GM11168 (cell line): ENCODE measurements at regions not wholly inside any gene's neighbourhood (a gene's known extent, or its start where the extent isn't known, plus 50 kb on each side); places are given as distances from the start of the nearest gene placed in this dataset.

ENCODE experiments used
- in situ Hi-C: fragments of 300-500 bp; cut with MboI; formaldehyde crosslinking; loops from one replicate; pipeline ENCODE4 v1.12.0; 2022; ENCODE audit warnings: low sequenced_read_pairs; ENCODE audit not compliant: unreplicated experiment

DNA sequence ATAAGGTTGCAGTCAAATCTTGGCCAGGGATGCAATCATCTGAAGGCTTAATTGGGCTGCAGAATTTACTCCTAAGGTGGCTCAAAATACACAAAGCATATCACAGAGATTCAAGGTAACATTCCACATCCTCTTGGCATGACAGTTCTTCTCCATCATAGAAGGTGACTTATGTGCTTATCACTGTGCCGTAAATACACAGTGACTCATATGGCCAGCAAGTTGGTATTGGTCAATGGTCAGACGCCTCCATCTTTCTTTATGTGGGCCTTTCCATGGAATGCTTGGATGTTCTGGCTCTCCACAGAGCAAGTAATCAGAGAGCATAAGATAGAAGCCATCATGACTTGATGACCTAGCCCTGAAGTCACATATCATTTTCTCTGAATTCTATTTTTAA lies 168.8 kb upstream of the ST8SIA2 start:
- in situ Hi-C loops: loop anchor here (10.0 kb wide), 1 partner anchor 130 kb away; no protein-coding TSS in a partner anchor

DNA sequence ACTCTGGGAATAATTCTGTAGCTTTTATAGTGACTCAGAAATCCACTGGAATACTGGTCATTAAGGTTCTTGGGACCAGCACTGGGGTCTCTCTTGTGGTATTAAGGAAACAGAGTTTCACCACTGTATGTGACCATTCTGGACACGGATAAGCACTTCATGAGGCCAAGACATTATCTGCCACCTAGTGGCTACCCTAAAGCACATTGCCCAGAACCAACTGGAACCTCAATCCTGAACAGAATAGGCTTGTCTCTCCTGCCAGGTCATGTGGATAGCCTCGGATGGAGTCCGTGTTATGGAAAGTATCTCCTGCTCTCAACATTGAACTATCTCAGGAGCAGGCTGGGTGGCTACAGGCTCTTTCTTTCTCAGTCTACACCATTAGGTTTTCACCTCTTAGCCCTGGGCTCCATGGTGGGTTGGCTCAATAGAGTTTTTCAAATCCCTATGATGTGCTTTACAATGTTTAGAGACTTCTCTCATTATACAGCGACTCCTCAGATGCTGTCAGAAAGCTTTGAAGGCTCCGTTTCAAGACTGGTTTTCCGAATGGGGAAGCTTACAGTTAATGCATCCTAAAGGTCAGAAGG lies 167.6 kb upstream of the ST8SIA2 start:
- in situ Hi-C loops: loop anchor here (10.0 kb wide), 1 partner anchor 131 kb away; no protein-coding TSS in a partner anchor

DNA sequence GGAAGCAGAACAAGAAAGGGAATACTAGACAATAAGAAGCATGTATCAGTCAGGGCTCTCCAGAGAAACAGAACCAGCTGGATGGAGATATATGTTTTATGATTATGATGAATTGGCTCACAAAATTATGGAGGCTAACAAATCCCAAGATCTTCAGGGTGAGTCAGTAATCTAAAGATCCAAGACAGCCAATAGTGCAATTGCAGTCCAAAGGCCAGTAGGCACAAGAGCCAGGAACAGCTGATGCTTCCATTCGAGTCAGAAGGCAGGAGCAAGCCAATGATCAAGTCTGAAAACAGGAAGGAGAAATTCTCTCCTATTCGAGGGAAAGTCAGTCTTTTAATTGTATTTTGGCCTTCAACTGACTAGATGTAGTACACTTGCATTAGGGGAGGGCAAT lies 164.9 kb upstream of the ST8SIA2 start:
- in situ Hi-C loops: loop anchor here (10.0 kb wide), 1 partner anchor 134 kb away; no protein-coding TSS in a partner anchor

DNA sequence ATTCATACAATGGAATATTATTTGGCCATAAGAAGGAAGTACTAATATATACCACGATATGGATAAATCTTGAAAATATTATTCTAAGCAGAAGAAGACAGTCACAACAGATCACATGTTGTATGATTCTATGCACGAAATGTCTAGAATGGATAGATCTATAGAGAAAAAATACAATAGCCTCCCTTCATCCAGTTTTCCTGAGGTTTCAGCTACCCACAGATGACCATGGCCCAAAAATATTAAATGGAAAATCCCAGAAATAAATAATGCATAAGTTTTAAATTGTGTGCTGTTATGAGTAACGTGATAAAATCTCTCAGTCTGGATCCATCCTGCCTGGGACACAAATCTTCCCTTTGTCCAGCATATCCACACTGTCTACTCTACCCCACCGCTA lies 162.2 kb upstream of the ST8SIA2 start:
- in situ Hi-C loops: no loop called here

DNA sequence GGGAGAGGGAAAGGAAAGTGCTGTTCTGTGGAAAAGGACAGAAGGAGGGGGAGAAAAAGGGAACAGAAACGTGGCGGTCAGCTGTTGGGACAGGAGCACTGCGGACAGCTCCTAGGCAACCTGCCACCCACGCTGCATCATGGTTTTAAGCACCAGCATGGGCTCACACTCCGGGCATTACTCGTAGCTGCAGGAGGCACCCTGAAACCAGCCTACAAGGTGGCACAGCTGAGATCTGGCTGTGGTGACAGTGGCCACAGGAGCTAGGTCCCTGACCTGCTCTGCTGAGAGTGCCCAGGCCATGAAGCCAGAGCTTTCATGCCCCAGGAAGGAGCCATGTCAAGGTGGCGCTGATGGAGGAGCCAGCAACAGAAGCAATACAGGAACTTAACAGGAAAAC lies 161.4 kb upstream of the ST8SIA2 start:
- in situ Hi-C loops: no loop called here

DNA sequence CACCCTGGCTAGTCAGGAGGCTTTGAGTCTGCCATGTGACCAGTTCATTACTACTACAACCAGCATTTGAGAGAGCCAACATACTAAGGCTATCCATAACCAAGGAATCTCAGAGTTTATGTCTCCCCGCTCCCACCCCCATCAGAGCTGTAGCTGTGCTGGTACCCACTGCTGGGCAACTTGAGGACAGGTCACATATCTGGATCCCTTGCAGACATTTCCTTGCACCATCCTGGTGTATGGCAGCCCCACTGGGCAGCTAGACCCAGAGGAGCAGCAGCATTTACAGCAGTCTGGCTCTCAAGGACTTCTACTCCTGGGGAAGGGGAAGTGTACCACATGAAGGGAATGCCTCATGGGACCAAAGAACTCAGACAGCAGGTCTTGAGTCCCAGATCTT lies 160.8 kb upstream of the ST8SIA2 start:
- in situ Hi-C loops: no loop called here

DNA sequence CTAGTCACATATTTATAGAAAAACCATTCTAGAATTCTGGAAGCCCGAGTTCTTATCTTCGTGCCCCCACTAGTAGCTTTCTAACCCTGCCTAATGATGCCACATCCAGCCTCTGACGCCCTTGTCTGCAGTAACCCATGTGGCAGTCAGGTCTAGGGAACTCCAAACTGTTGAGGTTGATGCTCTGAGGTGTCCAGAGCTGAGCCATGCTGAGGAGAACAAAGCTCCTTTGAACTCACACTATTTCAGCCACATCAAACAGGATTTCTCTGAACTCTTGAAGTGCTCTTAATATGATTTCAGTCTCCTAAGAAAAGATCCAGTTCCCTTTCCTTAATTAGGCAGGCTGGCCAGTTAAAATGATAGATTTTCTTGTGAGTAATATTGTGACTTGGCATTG lies 150.5 kb upstream of the ST8SIA2 start:
- in situ Hi-C loops: no loop called here

DNA sequence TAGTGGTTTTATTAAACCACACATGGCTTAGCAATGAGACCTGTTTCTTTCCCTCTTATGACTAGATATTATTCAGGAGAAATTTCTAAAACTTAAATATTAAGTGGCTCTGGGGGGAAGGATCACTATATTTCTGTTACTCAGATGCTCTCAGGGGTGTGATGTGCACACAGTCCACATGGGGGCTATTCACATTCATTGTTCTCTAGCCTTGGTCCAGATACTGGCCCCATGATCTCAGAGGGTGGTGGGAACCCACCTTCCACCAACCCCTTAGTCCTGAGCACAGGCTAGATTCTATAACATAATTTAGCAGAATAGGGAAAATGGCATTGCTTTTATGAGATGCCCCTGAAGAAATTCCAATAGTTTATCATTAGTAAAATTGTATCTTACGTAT lies 149.0 kb upstream of the ST8SIA2 start:
- in situ Hi-C loops: no loop called here

DNA sequence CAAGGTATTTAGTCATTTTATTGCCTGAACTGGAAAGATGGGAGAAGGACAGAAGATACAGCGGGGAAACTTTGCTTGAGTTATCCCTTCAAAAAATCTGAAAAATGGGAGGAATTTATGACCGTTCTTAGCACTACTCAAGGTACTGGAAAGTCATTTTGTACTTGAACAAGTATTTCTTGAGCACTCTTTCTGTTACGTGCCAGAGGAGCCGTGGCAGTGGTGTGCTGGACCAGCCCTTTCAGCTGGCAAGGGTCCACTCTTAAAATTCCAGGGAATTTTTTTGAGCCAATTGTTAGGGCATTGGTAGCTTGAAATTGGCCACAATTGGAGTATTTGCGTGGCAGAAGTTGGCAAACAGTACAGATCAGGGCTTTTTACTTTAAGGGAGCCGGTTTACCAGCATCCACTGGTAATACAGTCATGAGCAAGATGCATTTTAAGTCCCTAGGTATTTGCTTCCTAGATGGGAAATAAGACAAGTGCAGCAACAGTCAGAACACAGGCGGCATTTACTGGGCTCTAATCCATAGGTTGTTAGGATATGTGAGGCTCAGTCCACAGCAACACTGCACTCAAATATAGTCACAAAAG lies 145.9 kb upstream of the ST8SIA2 start:
- in situ Hi-C loops: no loop called here

DNA sequence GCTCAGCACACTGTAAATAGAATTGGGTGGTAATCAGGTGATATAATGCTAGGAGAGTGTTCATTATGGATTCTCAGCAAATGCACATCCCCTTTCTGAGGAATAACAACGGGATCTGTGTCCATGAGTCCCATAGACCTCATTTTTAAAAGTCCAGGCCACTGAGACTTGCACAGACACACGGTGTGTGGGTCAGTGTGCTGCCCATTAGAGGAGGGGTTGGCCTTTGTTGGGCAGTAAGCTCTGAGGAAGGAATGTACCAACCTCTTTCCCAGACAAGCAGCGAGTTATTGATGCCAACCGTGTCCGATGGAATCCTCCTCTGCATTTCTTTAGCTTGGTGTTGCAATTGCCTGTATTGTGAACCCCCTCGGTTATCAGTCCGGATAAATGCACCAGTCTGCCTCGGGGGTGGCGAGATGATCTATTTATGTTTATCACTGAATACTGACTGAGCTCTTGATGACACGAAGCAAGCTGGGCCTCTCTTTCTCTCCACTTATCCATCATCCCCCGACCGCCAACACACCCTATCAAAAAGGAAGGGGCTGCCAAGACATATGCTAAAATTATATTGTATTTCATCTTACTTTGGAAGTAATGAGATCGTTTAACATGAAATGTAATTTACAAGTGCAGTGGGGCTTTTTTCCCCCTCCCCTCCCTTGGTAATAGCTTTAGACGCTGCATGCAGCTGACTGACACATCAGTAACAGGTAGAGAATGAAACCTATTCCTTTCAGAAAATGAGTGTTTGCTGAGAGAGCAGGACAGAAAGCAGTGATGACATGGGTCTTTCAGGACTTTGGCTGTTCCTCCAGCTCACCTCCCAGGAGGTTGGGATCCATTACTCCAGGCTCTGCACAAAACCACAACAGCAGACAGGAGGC lies 126.6 kb upstream of the ST8SIA2 start:
- in situ Hi-C loops: no loop called here

DNA sequence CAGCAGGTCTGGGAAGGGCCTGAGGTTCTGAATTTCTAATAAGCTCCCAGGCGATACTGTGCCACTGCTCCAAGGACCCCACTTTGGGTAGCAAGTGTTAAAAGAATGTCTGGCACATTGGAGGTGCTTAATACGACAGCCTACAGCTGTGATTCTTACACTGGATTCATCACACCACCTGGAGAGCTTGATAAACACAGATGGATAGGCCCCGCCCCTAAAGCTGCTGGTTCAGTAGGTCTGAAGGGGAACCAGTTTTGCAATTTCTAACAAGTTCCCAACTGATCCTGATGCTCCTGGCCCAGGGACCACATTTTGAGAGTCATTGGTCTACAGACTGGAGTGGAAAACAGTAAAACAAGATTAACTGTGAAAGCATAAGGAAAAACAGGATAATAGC lies 124.8 kb upstream of the ST8SIA2 start:
- in situ Hi-C loops: no loop called here

DNA sequence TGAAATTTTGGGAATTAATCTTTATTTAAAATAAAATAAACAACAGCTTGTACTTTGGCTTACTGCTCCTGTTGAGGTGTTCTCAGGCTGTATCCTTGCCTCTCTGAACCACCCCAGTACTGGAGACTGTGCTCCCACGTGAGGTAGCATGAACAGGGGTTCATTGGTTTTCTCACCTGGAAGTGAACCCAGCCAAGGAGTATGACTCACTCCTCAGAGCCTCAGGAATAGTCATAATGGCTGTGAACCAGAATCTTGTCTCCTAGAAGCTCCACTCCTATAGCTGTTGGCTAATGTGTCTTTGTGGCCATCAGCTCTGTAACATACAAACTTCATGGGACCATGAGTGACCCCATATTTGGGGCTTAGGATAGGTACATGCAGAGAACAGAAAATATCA lies 122.5 kb upstream of the ST8SIA2 start:
- in situ Hi-C loops: no loop called here

DNA sequence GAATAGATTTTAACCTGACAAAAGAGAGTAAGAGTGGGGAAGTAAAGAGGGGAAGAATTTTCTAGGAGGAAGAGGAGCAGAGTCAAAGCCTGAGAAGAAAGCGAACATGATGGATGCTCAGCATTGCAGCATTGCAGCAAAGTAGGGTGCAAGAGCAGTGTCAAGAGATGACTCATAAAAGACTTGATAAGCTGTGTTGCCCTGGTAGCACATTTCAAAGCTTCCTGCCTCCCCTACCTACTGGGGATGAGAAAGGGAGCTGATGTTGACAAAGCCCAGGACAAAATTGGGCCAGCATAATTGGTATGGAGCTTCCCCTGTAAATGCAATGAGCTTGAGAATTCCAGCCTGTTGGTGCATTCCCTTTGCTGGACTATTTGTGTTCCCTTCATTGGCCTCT lies 121.6 kb upstream of the ST8SIA2 start:
- in situ Hi-C loops: no loop called here

DNA sequence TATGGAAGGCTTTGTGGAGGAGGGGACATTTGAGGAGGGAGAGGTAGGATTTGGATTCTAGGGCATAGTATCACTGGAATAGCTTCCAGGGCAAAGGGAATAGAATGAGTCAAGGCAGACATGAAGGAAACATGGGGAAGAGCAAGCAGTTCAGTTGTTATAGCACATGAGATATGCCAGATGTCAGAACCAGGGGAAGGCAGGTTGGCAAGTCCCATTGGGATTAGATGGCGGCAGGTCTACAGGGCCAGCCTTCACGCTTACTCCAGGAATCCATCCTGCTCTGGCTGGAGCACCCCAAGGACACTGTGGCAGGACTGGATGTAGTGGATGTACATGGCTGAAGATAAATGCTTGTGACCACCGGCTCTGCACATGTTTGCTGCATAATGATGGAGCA lies 120.4 kb upstream of the ST8SIA2 start:
- in situ Hi-C loops: no loop called here

DNA sequence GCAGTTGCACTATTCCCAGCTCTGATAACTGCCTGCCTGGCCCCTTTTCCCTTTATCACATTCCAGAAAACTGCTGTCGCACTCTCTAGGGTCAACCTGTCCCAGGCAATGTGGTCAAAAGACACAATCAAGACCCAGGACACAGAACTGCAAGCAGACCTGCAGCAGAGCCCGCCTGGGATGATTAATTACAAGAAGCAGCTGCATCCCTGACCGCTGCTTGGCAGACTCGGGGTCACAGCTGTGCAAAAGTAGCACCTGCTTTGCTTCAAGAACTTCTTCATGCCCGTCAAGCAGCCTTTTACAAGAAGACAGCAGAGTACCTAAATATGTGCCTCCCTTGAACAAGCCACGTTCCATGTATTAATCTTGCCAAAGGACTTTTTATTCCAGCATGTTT lies 120.0 kb upstream of the ST8SIA2 start:
- in situ Hi-C loops: no loop called here

DNA sequence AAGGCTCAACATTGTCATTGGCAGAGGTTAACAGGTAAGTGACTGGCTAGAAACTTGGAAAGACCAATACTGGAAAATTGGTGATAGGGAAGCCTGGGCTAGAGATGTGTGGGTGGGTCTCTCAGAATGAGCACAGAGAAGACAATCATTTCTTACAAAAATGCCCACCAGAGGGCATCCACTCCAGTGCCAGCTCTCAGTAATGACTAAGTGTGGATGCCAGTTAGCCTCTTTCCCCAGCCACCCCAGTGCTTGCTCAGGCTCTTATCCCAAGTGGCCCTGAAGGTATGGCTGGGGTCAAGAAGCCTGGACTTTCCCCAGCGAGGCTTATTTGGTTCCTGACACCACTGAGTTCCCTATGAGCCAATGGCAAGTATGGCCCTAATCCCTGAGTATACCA lies 115.9 kb upstream of the ST8SIA2 start:
- in situ Hi-C loops: no loop called here

DNA sequence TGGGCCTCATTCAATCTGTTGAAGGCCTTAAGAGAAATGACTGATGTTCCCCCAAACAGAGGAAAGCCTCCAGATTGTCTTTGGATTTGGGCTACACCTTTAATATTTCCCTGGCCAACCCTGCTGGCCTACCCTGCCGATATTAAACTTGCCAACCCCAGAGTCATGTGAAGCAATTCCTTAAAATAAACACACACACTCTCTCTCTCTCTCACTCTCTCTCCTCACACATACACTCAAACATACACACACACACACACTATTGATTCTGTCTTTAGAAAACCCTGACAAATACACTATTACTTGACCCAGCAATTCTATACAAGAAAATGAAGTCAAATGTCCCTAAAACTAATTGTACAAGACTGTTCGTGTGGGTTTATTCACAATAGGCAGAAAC lies 109.9 kb upstream of the ST8SIA2 start:
- in situ Hi-C loops: no loop called here

DNA sequence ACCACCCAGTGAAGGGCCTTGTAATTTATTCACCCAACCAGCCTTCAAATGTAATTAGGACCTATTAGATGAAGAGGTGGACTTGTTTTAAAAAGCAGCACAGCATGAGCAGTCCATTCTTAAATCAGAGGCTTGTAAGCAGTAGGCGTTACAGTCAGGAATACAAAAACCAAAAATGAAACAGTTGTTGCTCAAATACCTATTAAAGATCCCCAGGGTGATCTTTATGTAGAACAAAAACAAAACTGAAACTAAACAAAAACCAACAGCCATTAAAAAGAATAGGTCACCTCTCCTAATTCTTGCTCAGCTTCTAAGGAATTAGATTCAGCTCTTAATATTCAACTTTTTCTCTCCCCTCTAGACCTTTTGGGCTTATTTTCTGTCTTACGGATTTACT lies 104.9 kb upstream of the ST8SIA2 start:
- in situ Hi-C loops: no loop called here

DNA sequence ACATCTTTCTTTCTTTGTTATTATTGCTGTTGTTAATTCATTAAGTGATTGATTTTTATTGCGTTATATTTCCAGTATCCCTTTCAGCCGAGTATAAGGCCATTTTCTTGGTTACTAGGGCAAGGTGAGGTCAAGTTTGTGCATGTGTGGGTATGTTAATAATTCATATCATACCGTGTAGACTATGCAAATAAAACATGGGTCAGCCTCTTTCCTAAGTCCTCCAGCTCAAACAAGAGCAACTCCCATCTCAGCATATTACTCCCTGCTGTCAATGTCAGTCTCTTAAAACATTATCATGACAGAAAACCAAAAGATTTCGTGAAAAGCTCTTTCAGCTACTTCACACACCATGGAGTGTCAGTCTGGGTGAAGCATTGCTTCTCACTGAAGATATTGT lies 103.9 kb upstream of the ST8SIA2 start:
- in situ Hi-C loops: no loop called here

DNA sequence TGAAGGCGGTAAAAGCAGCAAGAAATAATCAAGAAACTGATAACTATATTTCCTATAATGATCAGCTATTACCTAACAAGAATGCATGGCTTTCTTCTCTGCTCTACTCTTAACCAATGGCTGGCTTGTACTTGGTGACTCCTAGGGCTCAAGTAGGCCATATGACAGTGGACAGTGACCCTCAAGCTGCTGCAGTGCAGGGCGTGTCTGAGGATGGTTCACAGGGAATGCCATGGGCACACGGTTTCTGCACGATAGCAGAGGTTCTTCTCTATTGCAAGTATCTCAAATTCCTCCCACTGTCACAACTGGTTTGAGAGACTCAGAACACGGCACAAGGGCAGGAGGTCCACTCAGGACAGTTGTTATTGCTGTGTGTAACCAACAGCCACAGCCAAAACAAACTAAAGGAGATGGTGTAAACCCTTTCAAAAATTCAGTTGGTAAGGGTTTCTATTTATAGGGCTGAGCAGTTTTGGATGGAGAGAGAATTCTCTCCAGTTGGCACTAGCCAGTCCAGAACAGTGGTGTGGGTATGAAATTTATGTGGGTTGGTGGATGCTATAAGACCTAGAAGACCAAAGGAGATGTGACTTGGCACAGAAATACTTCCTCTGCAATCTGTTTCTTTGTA lies 103.2 kb upstream of the ST8SIA2 start:
- in situ Hi-C loops: no loop called here

DNA sequence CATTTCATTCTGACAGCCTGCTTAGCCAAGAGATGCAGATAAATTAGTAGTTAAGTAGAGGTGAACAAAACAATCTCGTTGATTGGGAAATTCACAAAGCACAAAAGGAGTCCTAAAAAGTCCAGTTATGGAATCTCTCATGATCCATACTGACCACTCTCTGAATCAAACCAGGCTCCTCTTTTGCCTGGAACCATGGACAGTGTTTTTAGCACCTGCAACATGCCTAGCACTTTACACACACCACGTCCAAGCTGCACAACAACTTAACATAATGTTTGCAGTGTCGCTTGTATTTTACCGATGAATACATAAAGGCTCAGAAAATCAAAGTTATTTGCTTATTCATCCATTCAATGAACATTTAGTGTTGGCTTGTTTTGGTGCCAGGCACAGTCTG lies 101.8 kb upstream of the ST8SIA2 start:
- in situ Hi-C loops: no loop called here
